B cell (primary cell): ENCODE measurements at regions not wholly inside any gene's neighbourhood (a gene's known extent, or its start where the extent isn't known, plus 50 kb on each side); places are given as distances from the start of the nearest gene placed in this dataset.

Experiments used
- CTCF ChIP-seq: fragments of 200-600 bp; IDR thresholded peaks from one replicate; pipeline ENCODE4 v1.8.0; 2022; ENCODE audit warnings: antibody characterized with exemption, mild to moderate bottlenecking
- EZH2 ChIP-seq: IDR thresholded peaks from 2 replicates; pipeline ENCODE4 v1.6.1; 2012; ENCODE audit warnings: borderline replicate concordance, low read depth, mild to moderate bottlenecking, moderate library complexity, low read length; ENCODE audit not compliant: insufficient read depth, poor library complexity, severe bottlenecking

DNA sequence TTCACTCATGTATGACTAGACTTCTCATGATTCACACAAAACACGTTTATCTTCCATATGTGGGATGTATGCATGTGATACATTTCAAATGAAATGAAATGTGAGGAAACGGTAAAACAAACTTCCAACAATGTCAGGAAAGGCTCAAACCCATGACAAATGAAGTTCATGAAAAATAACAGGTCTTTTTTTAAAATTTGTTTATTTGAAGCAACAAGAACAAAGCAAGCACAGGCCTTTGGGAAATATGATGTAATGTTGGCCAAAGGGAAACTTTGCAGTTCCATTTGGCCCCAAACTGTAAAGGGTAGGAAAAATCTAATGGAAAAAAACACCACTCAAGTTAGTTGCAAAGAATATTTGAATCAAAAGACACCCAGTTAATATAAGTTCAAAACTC is 463.8 kb upstream of the ARGLU1 start:
- TF ChIP-seq CTCF (no peak), EZH2 (no peak)
